Heart left ventricle (tissue), 16 donors: ENCODE measurements at regions not wholly inside any gene's neighbourhood (a gene's known extent, or its start where the extent isn't known, plus 50 kb on each side); places are given as distances from the start of the nearest gene placed in this dataset.
"Not testable (repeated sequence)": the region's sequence is repeated elsewhere in the genome, so short reads cannot be mapped to it uniquely, and the experiment has no call there.

Source experiments
- ATAC-seq, 4 donors: fragments of 200-7000 bp; cut with Tn5 transposase; one replicate each; pipeline ENCODE4 v1.9.1; 2020 to 2022; ENCODE audit warnings: moderate library complexity in 4 of 4, mild to moderate bottlenecking in 3 of 4, moderate number of reproducible peaks in 1 of 4
- DNase-seq, 5 donors: peaks; one replicate each; pipeline ENCODE4 v3.0.0-alpha.2; 2020
- H3K27ac ChIP-seq, 12 donors: fragments of 200-600 bp; sonication (generic) in 4 of 12; one replicate each; pipeline versions ENCODE4 v1.5.0 to v1.8.0; 2016 to 2022; ENCODE audit warnings: mild to moderate bottlenecking in 2 of 12
- H3K27me3 ChIP-seq, 9 donors: fragments of 200-600 bp; sonication (generic) in 2 of 9; one replicate each; pipeline versions ENCODE4 v1.5.1 to v1.8.0; 2016 to 2022; ENCODE audit warnings: mild to moderate bottlenecking in 3 of 9
- H3K36me3 ChIP-seq, 9 donors: fragments of 200-600 bp; sonication (generic) in 2 of 9; one replicate each; pipeline versions ENCODE4 v1.5.0 to v1.8.0; 2018 to 2022; ENCODE audit warnings: mild to moderate bottlenecking in 2 of 9
- H3K4me1 ChIP-seq, 12 donors: fragments of 200-600 bp; sonication (generic) in 4 of 12; one replicate each; pipeline versions ENCODE4 v1.5.0 to v1.8.0; 2016 to 2022; ENCODE audit warnings: mild to moderate bottlenecking in 3 of 12
- H3K4me3 ChIP-seq, 12 donors: fragments of 200-600 bp; sonication (generic) in 4 of 12; one replicate each; pipeline versions ENCODE4 v1.5.0 to v1.8.0; 2017 to 2022; ENCODE audit warnings: mild to moderate bottlenecking in 9 of 12, moderate library complexity in 4 of 12
- H3K9me3 ChIP-seq, 12 donors: fragments of 200-600 bp; sonication (generic) in 4 of 12; one replicate each; pipeline versions ENCODE4 v1.5.0 to v1.8.0; 2016 to 2022; ENCODE audit warnings: mild to moderate bottlenecking in 1 of 12
- CTCF ChIP-seq, 12 donors: fragments of 200-600 bp; sonication (generic) in 4 of 12; IDR thresholded peaks; one replicate each; pipeline versions ENCODE4 v1.5.0 to v1.8.0; 2018 to 2022; ENCODE audit warnings: antibody characterized with exemption in 12 of 12, mild to moderate bottlenecking in 5 of 12
- POLR2A ChIP-seq, 2 donors: fragments of 450-650 bp; IDR thresholded peaks; one replicate each; pipeline ENCODE4 v1.6.1; 2017; ENCODE audit warnings: antibody characterized with exemption in 2 of 2, mild to moderate bottlenecking in 2 of 2, moderate library complexity in 2 of 2
- WGBS, 4 donors: extraction: QIAGEN DNeasy Blood & Tissue Kit in 2 of 4; methylation state at CpG; one replicate each; pipeline versions ENCODE4 v1.1.5 to v1.1.7; 2013 to 2018; 5-methylcytosine and 5-hydroxymethylcytosine counted together
- intact Hi-C, 10 donors: fragments of 100-400 bp; cut with DNase I; formaldehyde crosslinking; loops; one replicate each; pipeline versions ENCODE4 v1.11.1 to v1.14.2; 2022
- donor health status: ischemic (EF 13 %, LVEDD 7.1; RV severe dilation, severe dysfunction).
- donor health status: healthy with polysubstance abuse.
- donor health status: DM: no; HTN: yes; CAD: no.
- donor health status: DM: no; HTN: no; CAD: no.
- donor health status: ischemic (EF 25% LVEDD 6.9; RV normal size, moderate dysfunction).
- donor health status: ischemic (EF 25% LVEDD 5.7; RV mildly dilated, moderate dysfunction).
- donor health status: healthy.
- donor health status: DM: yes; HTN: yes; CAD: no.
- donor health status: ischemic (EF 35%, LVEDD 5.7; RV mildly dilated, moderate dysfunction).
- donor health status: nonischemic (EF 11% LVEDD 7.7; RV severe dilation, severe dysfunction).
- donor health status: DM: yes; HTN: yes; CAD: no.
- donor health status: PGD.
- donor health status: ischemic (EF 29% LVEDD 5.4; RV normal size, mild dysfunction).
- donor health status: nonischemic (EF 23%, LVEDD 6.1; RV moderate dilation, normal function).

GRCh38 chr11:130562549-130562948 is 114.1 kb downstream of the ADAMTS15 start:
- no peak for TF ChIP-seq CTCF (IDR thresholded peaks at IDR 0.05)
- Histone ChIP-seq H3K9me3 (no peaks in the 10 kb centered on the region), H3K36me3 (no peaks in the 10 kb centered on the region), H3K27ac (no peak overlapping the region), H3K4me1 (no peaks in the 10 kb centered on the region), H3K27me3 (no peaks in the 10 kb centered on the region), H3K4me3 (no peak overlapping the region)
- intact Hi-C loops: no loop called here
- ATAC-seq: no peak
- DNase-seq: no peak
- 78 to 79% (median 79%) methylated on average over 2 of the region's 2 CpGs for WGBS, 4 donors

GRCh38 chr11:130566360-130566759 is 117.9 kb downstream of the ADAMTS15 start:
- H3K36me3 ChIP-seq, H3K4me1 ChIP-seq, H3K9me3 ChIP-seq, H3K27ac ChIP-seq, H3K4me3 ChIP-seq, DNase-seq, H3K27me3 ChIP-seq, ATAC-seq, intact Hi-C loops: not testable (repeated sequence)
- WGBS, 4 donors: 85 to 94% (median 88%) methylated on average over 7 of the region's 7 CpGs

GRCh38 chr11:130571519-130571918 is 123.1 kb downstream of the ADAMTS15 start:
- intact Hi-C loops: loop anchor here in 2 of 10 donors (5.0 to 10.0 kb wide), 2 partner anchors 39 to 63 kb away; no protein-coding TSS in a partner anchor
- no peak for ATAC-seq
- TF ChIP-seq POLR2A (IDR thresholded peaks at IDR 0.05): no peak
- no peak for TF ChIP-seq CTCF (IDR thresholded peaks at IDR 0.05)
- no peaks in the 10 kb centered on the region for H3K27me3 ChIP-seq
- H3K36me3 ChIP-seq: no peaks in the 10 kb centered on the region
- H3K27ac ChIP-seq: no peak overlapping the region
- H3K9me3 ChIP-seq: no peaks in the 10 kb centered on the region
- 88 to 98% (median 92%) methylated on average over 1 of the region's 1 CpG for WGBS, 4 donors
- no peak for DNase-seq
- H3K4me3 ChIP-seq: no peak overlapping the region
- peaks cover 0 to 6% (median 0%) of the 10 kb centered on the region in 12 donors for H3K4me1 ChIP-seq

- no peaks in the 10 kb centered on the region for H3K27me3 ChIP-seq
- no peaks in the 10 kb centered on the region for H3K9me3 ChIP-seq
- H3K4me3 ChIP-seq: no peak overlapping the region
- no peaks in the 10 kb centered on the region for H3K36me3 ChIP-seq
- DNase-seq (no peak), ATAC-seq (peak in 2 of 4 donors; percentile 41 to 54)
- intact Hi-C loops: loop anchor here in 2 of 10 donors (5.0 to 10.0 kb wide), 2 partner anchors 40 to 63 kb away; no protein-coding TSS in a partner anchor
- TF ChIP-seq CTCF (IDR thresholded peaks at IDR 0.05) (no peak), POLR2A (IDR thresholded peaks at IDR 0.05) (no peak)
- H3K4me1 ChIP-seq: peaks cover 0 to 6% (median 0%) of the 10 kb centered on the region in 12 donors
- no peak overlapping the region for H3K27ac ChIP-seq
- WGBS, 4 donors: 67 to 72% (median 69%) methylated on average over 10 of the region's 10 CpGs
Observed at GRCh38 chr11:130571947-130572584, 123.6 kb downstream of the ADAMTS15 start.

GRCh38 chr11:130573767-130574166 is 125.3 kb downstream of the ADAMTS15 start:
- intact Hi-C loops: loop anchor here in 2 of 10 donors (5.0 to 10.0 kb wide), 2 partner anchors 41 to 61 kb away; no protein-coding TSS in a partner anchor
- DNase-seq: no peak
- H3K9me3 ChIP-seq: no peaks in the 10 kb centered on the region
- H3K4me3 ChIP-seq: no peak overlapping the region
- no peak overlapping the region for H3K27ac ChIP-seq
- 96 to 100% (median 97%) methylated on average over 2 of the region's 2 CpGs for WGBS, 4 donors
- no peaks in the 10 kb centered on the region for H3K27me3 ChIP-seq
- TF ChIP-seq POLR2A (IDR thresholded peaks at IDR 0.05) (no peak), CTCF (IDR thresholded peaks at IDR 0.05) (no peak)
- no peak for ATAC-seq
- H3K4me1 ChIP-seq: peaks cover 0 to 14% (median 2%) of the 10 kb centered on the region in 12 donors
- H3K36me3 ChIP-seq: no peaks in the 10 kb centered on the region
